ENCODE measurements at regions not wholly inside any gene's neighbourhood (a gene's known extent, or its start where the extent isn't known, plus 50 kb on each side); places are given as distances from the start of the nearest gene placed in this dataset.

DNA sequence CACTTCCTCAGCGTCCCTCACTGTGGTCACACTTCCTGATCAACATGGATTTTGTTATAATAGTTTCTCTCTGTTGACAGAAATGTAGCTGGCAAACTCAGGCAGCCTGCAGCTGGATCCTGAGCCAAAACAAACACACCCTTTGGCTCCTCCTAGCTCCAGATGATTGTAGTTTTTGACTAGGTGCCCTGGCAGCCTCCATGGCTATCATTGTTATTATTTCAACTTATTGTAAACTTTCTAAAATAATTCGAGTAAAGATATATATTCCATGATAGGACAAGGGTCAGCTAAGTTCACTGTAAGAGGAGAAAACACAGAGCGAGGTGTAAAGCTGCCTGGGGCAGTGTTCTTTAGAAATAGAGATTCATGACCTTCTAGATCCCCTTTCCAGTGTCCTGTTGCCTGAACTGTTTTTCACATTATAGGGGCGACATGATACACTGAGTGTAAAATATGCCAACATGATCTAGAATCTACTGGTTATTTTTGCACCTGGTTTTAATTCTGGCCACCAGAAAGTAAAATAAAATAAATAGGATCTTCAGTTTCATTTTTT, 98.2 kb upstream of the HDGFL1 start:
- H3K4me3 ChIP-seq (ENCODE audit: low read depth, low read length), result no peak overlapping the region
- TF ChIP-seq, protein P1, sequence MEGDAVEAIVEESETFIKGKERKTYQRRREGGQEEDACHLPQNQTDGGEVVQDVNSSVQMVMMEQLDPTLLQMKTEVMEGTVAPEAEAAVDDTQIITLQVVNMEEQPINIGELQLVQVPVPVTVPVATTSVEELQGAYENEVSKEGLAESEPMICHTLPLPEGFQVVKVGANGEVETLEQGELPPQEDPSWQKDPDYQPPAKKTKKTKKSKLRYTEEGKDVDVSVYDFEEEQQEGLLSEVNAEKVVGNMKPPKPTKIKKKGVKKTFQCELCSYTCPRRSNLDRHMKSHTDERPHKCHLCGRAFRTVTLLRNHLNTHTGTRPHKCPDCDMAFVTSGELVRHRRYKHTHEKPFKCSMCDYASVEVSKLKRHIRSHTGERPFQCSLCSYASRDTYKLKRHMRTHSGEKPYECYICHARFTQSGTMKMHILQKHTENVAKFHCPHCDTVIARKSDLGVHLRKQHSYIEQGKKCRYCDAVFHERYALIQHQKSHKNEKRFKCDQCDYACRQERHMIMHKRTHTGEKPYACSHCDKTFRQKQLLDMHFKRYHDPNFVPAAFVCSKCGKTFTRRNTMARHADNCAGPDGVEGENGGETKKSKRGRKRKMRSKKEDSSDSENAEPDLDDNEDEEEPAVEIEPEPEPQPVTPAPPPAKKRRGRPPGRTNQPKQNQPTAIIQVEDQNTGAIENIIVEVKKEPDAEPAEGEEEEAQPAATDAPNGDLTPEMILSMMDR (IDR thresholded peaks at IDR 0.05; ENCODE audit: insufficient read depth, low read length, missing control alignments), result no peak
- no peak for DNase-seq (ENCODE audit: low read depth, low spot score)
- ChIA-PET POLR2A (no interaction called here), CTCF (interaction anchor here (1.3 to 1.8 kb wide), 2 partner anchors 12 to 22 kb away, joined by 5 read pairs; no protein-coding TSS in a partner anchor)

DNA sequence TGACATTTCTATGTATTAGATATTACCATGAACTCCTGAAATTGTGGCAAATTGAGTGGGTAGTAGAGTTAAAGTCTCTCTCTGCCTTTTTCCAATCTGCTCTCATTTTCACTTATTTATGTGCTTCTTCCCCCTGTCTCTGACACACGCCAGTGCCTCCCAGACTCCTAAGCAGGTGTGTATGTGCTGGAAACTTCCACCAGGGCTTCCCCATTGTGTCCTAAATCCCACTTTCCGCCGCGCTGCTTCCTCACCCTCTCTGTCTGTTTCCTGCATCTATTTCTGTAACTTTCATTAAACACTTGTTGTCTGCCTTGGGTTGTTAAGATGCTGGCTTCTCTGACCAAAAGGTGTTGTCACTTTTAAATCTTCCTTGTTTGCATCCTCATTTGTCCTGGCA, 97.6 kb upstream of the HDGFL1 start:
- TF ChIP-seq, protein P1 (IDR thresholded peaks at IDR 0.05; ENCODE audit: insufficient read depth, low read length, missing control alignments), result no peak
- CTCF ChIA-PET, result no interaction called here
- no peak overlapping the region for H3K4me3 ChIP-seq (ENCODE audit: low read depth, low read length)
- no peak for DNase-seq (ENCODE audit: low read depth, low spot score)
- POLR2A ChIA-PET, result no interaction called here

DNA sequence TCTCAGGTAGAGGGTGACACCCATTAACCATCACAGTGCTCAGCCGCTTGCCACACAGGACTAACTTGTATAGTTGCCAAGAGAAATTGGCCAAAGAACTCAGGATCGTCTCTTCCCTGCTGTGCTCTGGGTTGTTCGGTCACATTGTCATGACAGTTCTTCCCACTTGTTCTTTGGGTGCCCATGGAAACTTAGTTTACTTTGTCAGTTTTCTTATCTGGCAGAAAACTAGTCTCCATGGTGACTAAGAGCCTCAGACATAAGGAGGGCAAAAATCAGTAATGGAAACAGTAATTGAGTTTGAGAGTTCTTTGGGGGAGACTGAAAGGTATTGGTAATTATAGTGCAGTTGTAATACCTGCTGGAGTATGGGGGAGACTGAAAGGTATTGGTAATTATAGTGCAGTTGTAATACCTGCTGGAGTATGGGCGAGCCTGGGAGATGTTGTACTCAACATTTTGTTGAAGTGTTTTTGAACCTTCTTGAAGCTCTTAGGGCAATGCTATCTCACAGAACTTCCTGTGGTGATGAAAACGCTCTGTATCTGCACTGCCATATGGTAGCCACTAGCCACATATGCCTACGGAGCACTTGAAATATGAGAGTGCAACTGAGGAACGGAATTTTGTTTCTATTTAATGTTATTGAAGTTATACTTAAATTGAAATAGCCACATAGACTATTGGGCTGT, 95.2 kb upstream of the HDGFL1 start:
- no peak for DNase-seq (ENCODE audit: low read depth, low spot score)
- no peak overlapping the region for H3K4me3 ChIP-seq (ENCODE audit: low read depth, low read length)
- TF ChIP-seq, protein P1 (IDR thresholded peaks at IDR 0.05; ENCODE audit: insufficient read depth, low read length, missing control alignments), result no peak
- ChIA-PET CTCF (interaction anchor here (1.4 kb wide), 1 partner anchor 41 kb away, joined by 3 read pairs; no protein-coding TSS in a partner anchor), POLR2A (no interaction called here)

DNA sequence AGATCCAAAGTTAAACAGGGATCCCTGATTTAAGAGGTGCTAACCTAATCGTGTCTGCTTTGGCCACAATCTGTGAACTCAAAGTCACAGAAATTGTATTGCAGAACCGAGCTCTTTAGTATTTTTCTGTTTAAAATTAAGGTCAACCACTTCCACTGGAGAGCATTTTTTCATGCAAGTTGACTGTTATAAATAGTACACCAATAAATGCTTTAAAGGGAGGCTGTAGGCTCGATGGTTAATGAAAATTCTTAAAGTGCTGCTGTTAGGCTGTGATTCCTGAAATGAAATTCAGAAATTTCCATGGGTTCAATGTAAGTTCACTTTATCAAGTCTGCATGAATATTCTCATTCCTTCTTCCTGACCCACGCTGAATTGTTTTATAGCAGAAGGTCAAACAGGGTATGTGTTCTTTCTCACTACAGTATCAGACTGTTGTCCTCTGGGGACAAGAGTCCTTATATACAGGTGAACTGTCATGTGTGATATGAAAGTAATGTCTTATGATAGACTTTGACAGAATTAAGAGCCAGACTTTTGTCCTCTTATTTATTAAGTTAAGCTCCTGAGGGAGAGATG, 92.5 kb upstream of the HDGFL1 start:
- POLR2A ChIA-PET, result no interaction called here

DNA sequence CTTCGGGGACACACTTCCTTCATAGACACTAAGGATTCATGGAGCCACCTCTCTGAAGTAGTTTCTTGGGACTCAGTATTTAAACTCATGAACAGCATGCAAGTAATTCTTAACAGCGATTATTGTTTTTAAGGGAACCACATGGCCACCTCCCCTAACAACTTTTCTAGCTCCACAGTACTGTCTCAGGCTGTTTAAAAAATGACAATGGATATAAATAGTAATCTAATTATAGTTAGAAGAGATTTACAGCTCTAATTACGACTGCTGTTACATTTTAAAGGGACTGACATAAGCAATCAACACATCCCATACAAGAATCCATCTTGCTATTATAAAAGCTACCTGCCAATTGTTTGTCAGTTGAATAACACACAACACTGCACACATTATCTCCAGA, 72.1 kb upstream of the HDGFL1 start:
- H3K4me3 ChIP-seq (ENCODE audit: low read depth, low read length), result no peak overlapping the region
- TF ChIP-seq, protein P1 (IDR thresholded peaks at IDR 0.05; ENCODE audit: insufficient read depth, low read length, missing control alignments), result no peak
- ChIA-PET POLR2A (no interaction called here), CTCF (no interaction called here)
- DNase-seq (ENCODE audit: low read depth, low spot score), result no peak

More for the DNA sequence above, 92.5 kb upstream of the HDGFL1 start:
- DNase-seq (ENCODE audit: low read depth, low spot score), result peak; percentile 14
- CTCF ChIA-PET, result no interaction called here
- H3K4me3 ChIP-seq (ENCODE audit: low read depth, low read length), result no peak overlapping the region
- TF ChIP-seq, protein P1 (IDR thresholded peaks at IDR 0.05; ENCODE audit: insufficient read depth, low read length, missing control alignments), result no peak

DNA sequence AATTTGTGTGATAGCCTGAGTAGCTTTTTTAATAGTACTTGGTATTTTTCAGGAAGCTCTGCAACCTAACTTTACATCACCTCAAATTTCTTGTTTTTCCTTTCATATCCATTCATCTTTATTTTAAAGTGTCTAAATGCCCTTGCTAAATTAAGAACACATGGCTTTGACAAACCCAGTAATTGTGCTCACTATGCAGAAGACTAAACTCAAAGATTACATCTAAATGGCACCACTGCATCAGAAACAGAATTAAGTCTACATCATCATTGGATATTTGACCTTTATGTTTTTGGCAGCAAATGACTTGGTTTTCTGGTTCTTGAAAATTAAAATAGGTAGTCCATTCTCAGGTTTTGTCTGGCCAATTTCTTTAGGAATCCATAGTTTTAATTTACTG, 69.6 kb upstream of the HDGFL1 start:
- CTCF ChIA-PET, result no interaction called here
- no peak overlapping the region for H3K4me3 ChIP-seq (ENCODE audit: low read depth, low read length)
- no peak for DNase-seq (ENCODE audit: low read depth, low spot score)
- POLR2A ChIA-PET, result no interaction called here
- TF ChIP-seq, protein P1 (IDR thresholded peaks at IDR 0.05; ENCODE audit: insufficient read depth, low read length, missing control alignments), result no peak

Data from AG04449 (cell line).